Keratinocyte (primary cell): ENCODE measurements at regions not wholly inside any gene's neighbourhood (a gene's known extent, or its start where the extent isn't known, plus 50 kb on each side); places are given as distances from the start of the nearest gene placed in this dataset.

Source experiments
- DNase-seq: peaks from one replicate; pipeline ENCODE4 v3.0.0-alpha.2; 2011; ENCODE audit warnings: low read depth, missing footprints, low spot score
- FAIRE-seq: peaks from 2 replicates; lab custom pipeline; 2011; peaks lifted over from hg19 to GRCh38; lab: Jason Lieb, UNC
- H2AFZ ChIP-seq: 2 replicates; pipeline ENCODE4 v1.6.0; 2012; ENCODE audit warnings: low read length, control low read depth, inconsistent platforms; ENCODE audit not compliant: control insufficient read depth
- H3K27ac ChIP-seq: 2 replicates; pipeline ENCODE4 v1.5.1; 2011; ENCODE audit warnings: low read length; ENCODE audit not compliant: control insufficient read depth, insufficient read depth
- H3K27me3 ChIP-seq: 3 replicates; pipeline ENCODE4 v1.6.0; 2011; ENCODE audit warnings: low read length; ENCODE audit not compliant: control insufficient read depth, insufficient read depth; ENCODE audit errors: extremely low read depth
- H3K36me3 ChIP-seq, 2 experiments: 2 replicates in 1 of 2; 3 replicates in 1 of 2; pipeline ENCODE4 v1.5.1; 2011; ENCODE audit warnings: low read length in 2 of 2, mild to moderate bottlenecking in 1 of 2; ENCODE audit not compliant: control insufficient read depth in 2 of 2, insufficient read depth in 2 of 2; ENCODE audit errors: extremely low read depth in 1 of 2
- H3K4me1 ChIP-seq: 3 replicates; pipeline ENCODE4 v1.5.1; 2011; ENCODE audit warnings: low read length; ENCODE audit not compliant: control insufficient read depth, insufficient read depth; ENCODE audit errors: extremely low read depth
- H3K4me2 ChIP-seq: 3 replicates; pipeline ENCODE4 v1.6.0; 2011; ENCODE audit warnings: low read depth, low read length; ENCODE audit not compliant: control insufficient read depth, insufficient read depth; ENCODE audit errors: extremely low read depth
- H3K4me3 ChIP-seq, 3 experiments: fragments of 200-600 bp in 1 of 3; sonication (generic) in 1 of 3; 2 replicates in 2 of 3; 3 replicates in 1 of 3; pipeline ENCODE4 v1.5.1; 2011 to 2016; ENCODE audit warnings: low read length in 3 of 3, mild to moderate bottlenecking in 3 of 3, control low read depth in 2 of 3, inconsistent platforms in 1 of 3, low read depth in 1 of 3, mixed read lengths in 1 of 3, mixed run types in 1 of 3, moderate library complexity in 1 of 3; ENCODE audit not compliant: control insufficient read depth in 2 of 3, insufficient read depth in 2 of 3; ENCODE audit errors: extremely low read depth in 1 of 3
- H3K79me2 ChIP-seq: 2 replicates; pipeline ENCODE4 v1.6.0; 2012; ENCODE audit warnings: low read length; ENCODE audit not compliant: control insufficient read depth, insufficient read depth
- H3K9ac ChIP-seq: 3 replicates; pipeline ENCODE4 v1.6.0; 2011; ENCODE audit warnings: low read length; ENCODE audit not compliant: control insufficient read depth, insufficient read depth; ENCODE audit errors: extremely low read depth
- H3K9me1 ChIP-seq: 3 replicates; pipeline ENCODE4 v1.6.0; 2011; ENCODE audit warnings: low read length; ENCODE audit not compliant: control insufficient read depth, insufficient read depth; ENCODE audit errors: extremely low read depth
- H3K9me3 ChIP-seq: 2 replicates; pipeline ENCODE4 v1.5.1; 2012; ENCODE audit warnings: low read depth, low read length; ENCODE audit not compliant: control insufficient read depth
- H4K20me1 ChIP-seq: 3 replicates; pipeline ENCODE4 v1.6.0; 2011; ENCODE audit warnings: low read length; ENCODE audit not compliant: control insufficient read depth, insufficient read depth; ENCODE audit errors: extremely low read depth
- EZH2 ChIP-seq: IDR thresholded peaks from one replicate; pipeline ENCODE4 v1.6.1; 2012; ENCODE audit warnings: inconsistent platforms, mild to moderate bottlenecking, low read length, moderate library complexity
- dilution Hi-C: fragments of 300-500 bp; cut with MboI; formaldehyde crosslinking; loops from one replicate; pipeline ENCODE4 v1.7.0; 2020; ENCODE audit warnings: low sequenced_read_pairs; ENCODE audit not compliant: extremely low pct_ligation_motif_present
- TF ChIP-seq, protein P1 (sequence below), 3 experiments: IDR thresholded peaks in 1 of 3; conservative IDR thresholded peaks in 1 of 3; optimal IDR thresholded peaks in 1 of 3; 2 replicates in 2 of 3; 3 replicates in 1 of 3; pipeline versions ENCODE3 to v1.5.1; 2011; ENCODE audit warnings: low read length in 3 of 3, mild to moderate bottlenecking in 3 of 3, moderate library complexity in 2 of 3, control low read depth in 1 of 3, inconsistent platforms in 1 of 3; ENCODE audit not compliant: insufficient read depth in 2 of 3; ENCODE audit errors: extremely low read depth in 1 of 3

DNA sequence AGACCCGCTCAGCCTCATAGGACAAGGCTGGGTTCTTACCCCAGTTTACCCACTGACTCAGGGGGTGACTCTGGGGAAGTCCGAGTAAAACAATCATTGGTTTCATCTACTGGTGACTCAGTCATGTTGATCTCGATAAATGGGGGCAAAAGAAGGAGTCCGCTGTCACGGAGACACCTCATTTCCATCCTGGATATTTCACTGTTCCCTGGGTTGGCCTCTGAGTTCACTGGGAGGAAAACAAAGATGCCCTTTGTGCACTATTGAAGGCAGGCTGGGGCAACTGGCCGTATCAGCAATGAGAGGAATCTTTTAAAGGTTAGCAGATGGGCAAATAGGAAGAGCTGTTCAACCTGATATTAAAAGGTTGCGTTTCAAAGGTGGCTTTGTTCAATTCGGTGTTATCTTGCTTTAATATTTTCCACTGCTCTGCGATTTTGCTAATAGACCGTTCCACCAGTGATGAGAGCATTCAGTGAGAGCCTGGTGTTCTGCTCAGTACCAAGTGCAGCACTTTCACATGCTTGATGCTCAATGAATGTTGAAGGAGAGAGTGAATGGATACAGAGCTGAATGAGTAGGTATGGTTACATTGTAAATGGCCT, 110.2 kb upstream of the EGFLAM start:
- H3K4me3 ChIP-seq = no peak overlapping the region
- dilution Hi-C loops = no loop called here
- TF ChIP-seq, protein P1, sequence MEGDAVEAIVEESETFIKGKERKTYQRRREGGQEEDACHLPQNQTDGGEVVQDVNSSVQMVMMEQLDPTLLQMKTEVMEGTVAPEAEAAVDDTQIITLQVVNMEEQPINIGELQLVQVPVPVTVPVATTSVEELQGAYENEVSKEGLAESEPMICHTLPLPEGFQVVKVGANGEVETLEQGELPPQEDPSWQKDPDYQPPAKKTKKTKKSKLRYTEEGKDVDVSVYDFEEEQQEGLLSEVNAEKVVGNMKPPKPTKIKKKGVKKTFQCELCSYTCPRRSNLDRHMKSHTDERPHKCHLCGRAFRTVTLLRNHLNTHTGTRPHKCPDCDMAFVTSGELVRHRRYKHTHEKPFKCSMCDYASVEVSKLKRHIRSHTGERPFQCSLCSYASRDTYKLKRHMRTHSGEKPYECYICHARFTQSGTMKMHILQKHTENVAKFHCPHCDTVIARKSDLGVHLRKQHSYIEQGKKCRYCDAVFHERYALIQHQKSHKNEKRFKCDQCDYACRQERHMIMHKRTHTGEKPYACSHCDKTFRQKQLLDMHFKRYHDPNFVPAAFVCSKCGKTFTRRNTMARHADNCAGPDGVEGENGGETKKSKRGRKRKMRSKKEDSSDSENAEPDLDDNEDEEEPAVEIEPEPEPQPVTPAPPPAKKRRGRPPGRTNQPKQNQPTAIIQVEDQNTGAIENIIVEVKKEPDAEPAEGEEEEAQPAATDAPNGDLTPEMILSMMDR (optimal IDR thresholded peaks at IDR 0.05 in 1 of 3, IDR thresholded peaks at IDR 0.05 in 1 of 3, conservative IDR thresholded peaks at IDR 0.05 in 1 of 3; ENCODE audit: extremely low read depth in 1 of 3, insufficient read depth in 2 of 3, low read length in 3 of 3) = no peak
- TF ChIP-seq EZH2 = no peak
- H3K9me1 ChIP-seq = no peaks in the 10 kb centered on the region
- DNase-seq (no peak), FAIRE-seq (no peak)
- no peaks in the 10 kb centered on the region for H3K4me1 ChIP-seq
- no peaks in the 10 kb centered on the region for H3K36me3 ChIP-seq
- H3K27ac ChIP-seq = no peak overlapping the region
- H3K27me3 ChIP-seq = no peaks in the 10 kb centered on the region
- no peaks in the 10 kb centered on the region for H4K20me1 ChIP-seq
- H3K4me2 ChIP-seq = no peak overlapping the region
- H3K79me2 ChIP-seq = no peaks in the 10 kb centered on the region
- H3K9ac ChIP-seq = no peak overlapping the region
- H2AFZ ChIP-seq = no peak overlapping the region
- H3K9me3 ChIP-seq = no peaks in the 10 kb centered on the region

DNA sequence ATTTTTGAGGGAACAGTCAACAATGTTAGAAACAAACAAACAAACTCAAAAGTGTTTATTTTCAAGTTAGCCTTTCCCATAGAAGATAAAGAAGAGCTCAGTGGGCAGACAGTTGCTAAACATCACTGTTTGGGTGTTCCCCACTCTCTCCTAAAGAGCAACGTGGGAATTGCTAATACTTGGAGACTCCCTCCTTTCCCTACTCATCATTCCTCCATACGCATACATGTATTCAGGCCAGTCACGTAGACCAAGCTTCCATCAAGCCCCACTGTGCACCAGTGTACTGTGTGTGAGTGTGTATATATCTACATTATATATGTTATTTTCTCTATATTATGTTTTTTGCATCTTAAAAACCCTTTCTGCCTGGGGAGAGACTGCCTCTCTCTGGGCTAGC, 115.0 kb upstream of the EGFLAM start:
- Histone ChIP-seq H3K4me3 (no peak overlapping the region), H3K27me3 (peaks cover 5% of the 10 kb centered on the region), H3K36me3 (no peaks in the 10 kb centered on the region), H3K79me2 (no peaks in the 10 kb centered on the region), H3K4me1 (no peaks in the 10 kb centered on the region), H2AFZ (no peak overlapping the region), H3K9me1 (no peaks in the 10 kb centered on the region), H3K9me3 (no peaks in the 10 kb centered on the region), H3K9ac (no peak overlapping the region), H4K20me1 (no peaks in the 10 kb centered on the region), H3K27ac (no peak overlapping the region), H3K4me2 (no peak overlapping the region)
- FAIRE-seq (no peak), DNase-seq (no peak)
- dilution Hi-C loops = no loop called here
- no peak for TF ChIP-seq EZH2
- TF ChIP-seq, protein P1 (optimal IDR thresholded peaks at IDR 0.05 in 1 of 3, IDR thresholded peaks at IDR 0.05 in 1 of 3, conservative IDR thresholded peaks at IDR 0.05 in 1 of 3; ENCODE audit: extremely low read depth in 1 of 3, insufficient read depth in 2 of 3, low read length in 3 of 3) = no peak
